GM21717 (cell line): ENCODE measurements at regions not wholly inside any gene's neighbourhood (a gene's known extent, or its start where the extent isn't known, plus 50 kb on each side); places are given as distances from the start of the nearest gene placed in this dataset.

Source experiments
- ATAC-seq: cut with Tn5 transposase; IDR thresholded peaks from one replicate; pipeline ENCODE4 v1.9.1; 2021; ENCODE audit warnings: mild to moderate bottlenecking, moderate library complexity; ENCODE audit not compliant: unreplicated experiment

- no peak for ATAC-seq
Measured at GRCh38 chr13:58032676-58033460, 401.3 kb downstream of the PCDH17 start.

- no peak for ATAC-seq
Measured at GRCh38 chr13:58043971-58044370, 412.4 kb downstream of the PCDH17 start.

- no peak for ATAC-seq
Measured at GRCh38 chr13:58048670-58049069, 417.1 kb downstream of the PCDH17 start.

DNA sequence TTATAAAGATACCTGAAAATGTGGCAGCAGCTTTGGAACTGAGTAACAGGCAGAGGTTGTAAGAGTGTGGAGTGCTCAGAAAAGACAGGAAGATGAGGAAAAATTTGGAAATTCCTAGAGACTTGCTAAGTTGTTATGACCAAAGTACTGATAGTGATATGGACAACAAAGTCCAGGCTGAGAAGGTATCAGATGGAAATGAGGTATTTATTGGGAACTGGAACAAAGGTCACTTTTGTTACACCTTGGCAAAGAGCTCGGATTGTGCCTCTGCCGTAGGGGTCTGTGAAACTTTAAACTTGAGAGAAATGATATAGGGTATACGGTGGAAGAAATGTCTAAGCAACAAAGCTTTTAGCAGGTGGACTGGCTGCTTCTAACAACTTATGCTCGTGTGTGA is 419.9 kb downstream of the PCDH17 start:
- ATAC-seq: no peak

DNA sequence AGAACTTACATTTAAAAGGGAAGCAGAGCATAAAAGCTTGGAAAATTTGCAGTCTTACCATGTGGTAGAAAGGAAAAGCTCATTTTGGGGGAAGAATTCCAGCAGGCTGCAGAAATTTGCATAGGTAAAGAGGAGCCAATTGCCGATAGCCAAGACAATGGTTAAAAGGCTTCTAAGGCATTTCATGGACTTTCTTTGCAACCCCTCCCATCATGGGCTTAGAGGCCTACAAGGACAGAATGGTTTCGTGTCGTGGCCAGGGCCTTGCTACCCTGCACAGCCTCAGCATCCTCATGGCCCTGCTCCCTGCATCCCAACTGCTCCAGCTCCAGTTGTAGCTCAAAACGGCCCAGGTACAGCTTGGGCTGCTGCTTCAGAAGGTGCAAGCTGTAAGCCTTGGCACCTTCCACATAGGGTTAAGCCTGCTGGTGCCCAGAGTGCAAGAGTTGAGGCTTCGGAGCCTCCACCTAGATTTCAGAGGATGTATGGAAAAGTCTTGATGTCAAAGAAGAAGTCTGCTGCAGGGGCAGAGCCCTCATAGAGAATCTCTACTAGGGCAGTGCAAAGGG is 420.3 kb downstream of the PCDH17 start:
- no peak for ATAC-seq

- no peak for ATAC-seq
Measured at GRCh38 chr13:58056426-58056825, 424.9 kb downstream of the PCDH17 start.

GRCh38 chr13:58059624-58060023 is 428.1 kb downstream of the PCDH17 start:
- ATAC-seq: no peak

GRCh38 chr13:58080806-58081205 is 449.3 kb downstream of the PCDH17 start:
- ATAC-seq: no peak

DNA sequence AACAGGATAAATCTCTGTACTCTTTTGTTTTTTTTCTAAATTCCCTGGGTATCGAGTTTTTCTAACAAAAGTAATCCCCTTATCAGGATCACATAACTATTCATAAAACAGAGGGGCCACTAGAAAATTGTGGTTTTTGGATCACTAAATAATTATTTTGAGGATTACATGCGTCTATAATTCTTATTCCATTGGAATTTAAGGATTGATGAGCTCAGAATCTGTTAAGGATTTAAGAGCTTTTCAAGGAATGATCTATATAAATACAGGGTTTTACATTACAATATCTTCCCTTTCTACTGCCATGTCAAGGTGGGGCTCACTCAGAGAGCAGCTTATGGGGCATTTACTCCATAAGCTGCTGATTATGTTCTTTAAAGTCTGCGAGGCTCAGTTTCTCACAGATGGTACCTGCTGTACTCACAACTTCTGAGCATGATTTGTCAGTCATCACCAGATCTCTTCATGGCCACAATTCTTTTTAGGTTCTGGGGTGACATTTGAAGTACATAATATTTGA is 449.8 kb downstream of the PCDH17 start:
- no peak for ATAC-seq

GRCh38 chr13:58083064-58083463 is 451.5 kb downstream of the PCDH17 start:
- no peak for ATAC-seq

DNA sequence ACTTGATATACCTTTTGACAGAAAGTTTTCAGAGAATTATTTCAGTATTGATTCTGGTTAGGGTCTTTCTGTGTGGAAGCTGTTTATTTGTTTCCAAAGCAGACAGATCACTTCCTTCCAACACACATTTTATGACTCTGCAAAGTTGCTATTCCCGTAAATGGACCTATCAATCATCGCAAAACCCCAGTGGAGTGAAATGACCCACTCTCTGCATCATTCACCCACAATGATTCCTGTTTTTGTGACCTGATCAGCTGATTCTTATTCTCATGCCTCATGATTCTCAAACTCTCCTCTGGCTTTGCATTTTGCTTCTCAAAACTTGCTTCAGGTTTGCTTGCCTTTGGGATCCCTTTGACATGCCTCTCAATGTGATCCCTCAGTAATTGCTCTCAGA is 453.7 kb downstream of the PCDH17 start:
- ATAC-seq: no peak

DNA sequence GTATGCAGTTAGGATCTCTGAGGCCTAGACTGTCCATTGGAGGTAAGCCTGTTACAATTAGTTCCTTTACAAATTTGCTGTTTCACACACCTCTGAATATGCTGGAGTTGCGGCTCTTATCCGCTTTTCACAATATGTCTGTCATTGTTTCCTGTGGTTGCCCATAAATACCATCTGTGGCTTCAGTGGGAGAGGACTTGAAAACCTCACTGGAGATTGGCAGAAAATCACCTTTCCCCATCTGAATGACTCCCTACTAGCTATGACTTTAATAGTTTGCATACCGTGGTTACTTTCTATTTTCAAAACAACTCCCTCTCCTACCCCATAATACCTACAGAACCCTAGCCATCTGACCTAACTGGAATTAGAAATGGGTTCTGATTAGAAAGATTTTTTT is 454.3 kb downstream of the PCDH17 start:
- no peak for ATAC-seq

GRCh38 chr13:58087566-58087965 is 456.0 kb downstream of the PCDH17 start:
- ATAC-seq: no peak

DNA sequence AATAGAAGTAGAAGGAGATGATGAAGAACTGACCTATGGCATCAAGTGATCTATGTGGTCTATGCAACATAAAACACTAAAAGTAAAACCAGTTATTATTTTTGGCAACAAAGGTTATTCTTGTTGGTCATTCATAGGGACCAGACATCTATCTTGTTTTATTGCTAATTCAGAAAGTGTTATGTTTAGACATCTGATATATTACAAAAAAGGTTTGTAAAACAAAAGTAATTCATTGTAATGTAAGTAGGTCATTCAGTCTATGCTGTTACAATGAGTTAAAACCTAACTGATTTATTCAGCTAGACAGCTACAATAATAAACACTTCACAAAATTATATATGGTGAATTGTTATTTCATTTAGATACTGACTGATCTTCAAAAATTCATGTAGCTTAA is 461.9 kb downstream of the PCDH17 start:
- no peak for ATAC-seq

- no peak for ATAC-seq
Measured at GRCh38 chr13:58097831-58098230, 466.3 kb downstream of the PCDH17 start.

DNA sequence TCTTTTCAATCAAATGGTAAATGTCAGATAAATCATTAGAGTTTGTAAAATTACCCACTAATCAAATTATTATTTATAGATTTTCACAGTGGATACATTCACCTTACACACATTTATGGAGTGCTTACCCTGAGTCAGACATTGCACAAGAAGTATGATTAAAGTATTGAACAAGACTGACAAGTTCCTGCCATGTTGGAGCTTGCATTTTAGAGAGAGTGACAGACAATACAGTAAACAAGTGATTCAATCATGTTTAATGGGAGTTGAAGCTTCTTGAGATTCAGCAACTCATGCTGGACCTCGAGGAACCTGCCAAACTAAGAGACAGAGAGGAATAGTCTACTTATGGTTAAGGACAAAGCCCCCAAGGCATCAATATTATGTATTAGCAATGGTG is 487.8 kb downstream of the PCDH17 start:
- no peak for ATAC-seq

DNA sequence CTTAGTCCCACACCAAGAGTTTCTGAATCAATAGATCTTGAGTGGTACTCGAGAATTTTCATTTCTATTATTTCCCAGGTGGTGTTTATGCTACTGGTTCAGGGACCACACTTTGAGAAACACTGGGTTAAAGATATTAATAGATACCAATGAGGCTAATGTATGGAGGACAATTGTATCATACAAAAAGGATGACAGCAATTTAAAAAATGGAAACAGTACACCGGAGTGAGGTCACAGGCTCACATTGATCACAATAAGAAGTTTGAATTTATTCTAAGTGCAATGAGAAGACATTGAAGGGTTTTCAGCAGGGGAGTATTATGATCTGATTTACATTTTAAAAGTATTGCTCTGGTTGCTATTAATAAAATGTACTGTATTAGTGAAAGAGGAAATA is 488.3 kb downstream of the PCDH17 start:
- ATAC-seq: no peak

- no peak for ATAC-seq
Measured at GRCh38 chr13:58126496-58126895, 495.0 kb downstream of the PCDH17 start.

GRCh38 chr13:58134012-58134411 is 502.5 kb downstream of the PCDH17 start:
- ATAC-seq: no peak

- ATAC-seq: no peak
Measured at GRCh38 chr13:58134525-58134924, 503.0 kb downstream of the PCDH17 start.

- ATAC-seq: no peak
Measured at GRCh38 chr13:58142952-58143351, 511.4 kb downstream of the PCDH17 start.

DNA sequence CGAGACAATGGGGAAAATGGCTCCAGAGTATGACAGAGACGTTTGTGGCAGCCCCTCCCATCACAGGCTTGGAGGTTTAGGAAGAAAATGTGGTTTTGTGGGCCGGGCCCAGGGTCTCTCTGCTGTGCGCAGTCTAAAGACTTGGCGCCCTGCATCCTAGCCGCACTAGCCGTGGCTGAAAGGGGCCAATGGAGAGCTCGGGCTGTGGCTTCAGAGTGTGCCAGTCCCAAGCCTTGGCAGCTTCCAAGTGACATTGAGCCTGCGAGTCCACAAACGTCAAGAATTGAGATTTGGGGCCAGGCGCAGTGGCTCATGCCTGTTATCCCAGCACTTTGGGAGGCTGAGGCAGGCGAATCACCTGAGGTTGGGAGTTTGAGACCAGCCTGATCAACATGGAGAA is 513.1 kb downstream of the PCDH17 start:
- no peak for ATAC-seq

- no peak for ATAC-seq
Measured at GRCh38 chr13:58151452-58151851, 519.9 kb downstream of the PCDH17 start.
